NCI-H82 treated with DMSO at 0.1 percent for 48 hours (cell line): ENCODE measurements at regions not wholly inside any gene's neighbourhood (a gene's known extent, or its start where the extent isn't known, plus 50 kb on each side); places are given as distances from the start of the nearest gene placed in this dataset.

Experiments used
- DNase-seq: peaks from one replicate; lab custom pipeline; 2025; ENCODE audit not compliant: unreplicated experiment; lab: John Stamatoyannopoulos, UW

DNA sequence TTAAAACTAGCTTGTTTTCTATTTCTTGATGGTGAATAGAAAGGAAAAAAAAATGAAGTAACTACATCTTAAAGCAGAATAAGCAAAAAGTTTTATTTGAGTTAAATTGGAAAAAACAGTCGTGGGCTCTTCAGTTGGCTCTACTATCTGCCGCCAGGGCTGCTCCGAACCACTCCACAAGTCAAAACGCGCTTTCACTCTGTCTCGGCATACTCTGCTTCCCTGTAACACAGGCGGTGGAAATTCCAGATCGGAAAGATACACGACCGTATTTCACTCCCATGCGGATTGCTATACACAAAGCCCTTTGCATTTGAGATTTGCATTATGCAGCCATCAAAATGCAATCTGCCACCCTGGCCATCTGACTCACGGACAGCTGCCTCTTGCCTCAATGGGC, 505.6 kb downstream of the IRX1 start:
- DNase-seq, result no peak

DNA sequence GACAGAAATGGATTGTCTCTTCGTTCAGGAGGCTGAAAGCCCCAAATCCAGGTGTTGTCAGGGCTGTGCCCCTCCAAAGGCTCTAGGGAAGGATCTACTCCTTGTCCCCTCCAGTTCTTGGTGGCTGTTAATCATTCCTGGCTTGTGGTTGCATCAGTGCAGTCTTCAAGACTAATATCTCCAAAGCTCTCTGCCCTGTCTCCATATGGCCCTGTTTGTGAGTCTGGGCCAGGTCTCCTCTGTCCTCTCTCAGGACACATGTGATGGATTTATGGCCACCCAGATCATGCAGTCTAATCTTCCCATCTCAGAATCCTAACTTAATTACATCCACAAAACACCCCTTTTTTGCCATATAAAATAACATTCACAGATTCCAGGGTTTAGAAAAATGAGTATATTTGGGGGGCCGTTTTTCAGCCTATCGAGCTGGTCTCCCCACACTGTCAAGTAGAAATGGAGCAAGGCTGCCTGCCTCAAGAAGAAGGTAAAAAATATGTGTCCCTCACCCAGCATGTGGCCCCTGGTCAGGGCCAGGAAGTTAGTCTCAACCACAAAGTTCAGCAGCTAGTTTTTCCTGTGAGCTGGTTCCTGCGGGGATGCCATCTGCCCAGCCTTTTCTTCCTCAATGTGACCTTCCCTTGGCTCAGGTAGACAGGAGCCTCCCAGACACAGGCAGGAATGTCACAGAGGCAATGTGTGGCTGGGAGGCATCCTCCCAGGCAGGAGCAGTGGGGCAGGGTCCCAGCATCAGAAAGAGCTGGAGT, 509.4 kb downstream of the IRX1 start:
- DNase-seq, result no peak

DNA sequence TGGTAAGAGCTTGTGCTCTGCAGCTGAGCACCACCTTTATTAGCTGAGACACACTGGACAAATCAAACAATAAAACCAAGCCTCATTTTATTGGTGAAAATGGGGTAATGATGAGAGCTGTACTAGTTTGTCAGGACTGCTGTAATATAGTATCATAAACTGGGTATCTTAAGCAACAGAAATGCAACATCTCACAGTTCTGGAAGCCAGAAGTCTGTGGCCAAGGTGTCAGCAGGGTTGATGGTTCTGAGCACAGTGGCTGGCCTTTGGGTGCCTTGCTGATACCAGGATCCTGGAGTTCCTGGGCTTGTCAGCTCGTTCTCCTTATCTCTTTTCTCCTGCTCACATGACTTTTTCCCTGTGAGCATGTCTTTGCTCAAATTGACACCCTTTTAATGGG, 513.1 kb downstream of the IRX1 start:
- no peak for DNase-seq

DNA sequence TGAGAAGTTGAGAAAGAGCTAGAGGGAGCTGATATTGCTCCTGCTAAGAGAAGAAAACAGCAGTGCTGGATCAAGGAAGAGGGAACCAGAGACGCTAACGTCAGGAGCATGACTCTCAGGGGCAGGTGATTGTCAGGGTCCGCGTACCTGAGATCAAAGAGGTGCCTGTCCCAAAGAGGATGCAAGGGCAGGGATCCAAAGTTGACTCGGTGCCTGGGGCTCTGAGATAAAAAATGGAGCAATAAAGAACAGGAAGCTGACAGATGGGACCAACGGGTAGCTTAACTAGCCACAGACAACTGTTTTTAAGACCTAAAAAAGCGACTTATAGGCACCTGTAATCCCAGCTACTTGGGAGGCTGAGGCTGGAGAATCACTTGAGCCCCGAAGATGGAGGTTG, 517.8 kb downstream of the IRX1 start:
- DNase-seq, result no peak

DNA sequence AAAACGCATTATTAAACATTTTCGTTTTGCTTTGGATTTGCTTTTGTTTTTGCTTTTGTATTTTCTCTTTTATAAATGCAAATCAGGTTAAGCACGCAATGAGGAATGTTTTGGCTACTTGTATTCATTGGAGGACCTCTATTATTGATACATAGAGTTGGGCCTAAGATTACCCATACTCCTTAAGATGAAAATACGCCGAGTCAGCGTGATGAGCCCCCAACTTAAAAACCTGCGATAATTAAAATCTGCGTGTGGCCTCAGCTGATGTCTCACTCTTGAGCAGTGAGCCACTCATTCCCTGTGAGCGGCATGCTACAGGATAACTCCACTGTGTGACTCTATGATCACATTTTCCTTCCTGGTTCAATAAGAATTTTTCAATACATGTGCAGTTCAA, 518.3 kb downstream of the IRX1 start:
- no peak for DNase-seq

DNA sequence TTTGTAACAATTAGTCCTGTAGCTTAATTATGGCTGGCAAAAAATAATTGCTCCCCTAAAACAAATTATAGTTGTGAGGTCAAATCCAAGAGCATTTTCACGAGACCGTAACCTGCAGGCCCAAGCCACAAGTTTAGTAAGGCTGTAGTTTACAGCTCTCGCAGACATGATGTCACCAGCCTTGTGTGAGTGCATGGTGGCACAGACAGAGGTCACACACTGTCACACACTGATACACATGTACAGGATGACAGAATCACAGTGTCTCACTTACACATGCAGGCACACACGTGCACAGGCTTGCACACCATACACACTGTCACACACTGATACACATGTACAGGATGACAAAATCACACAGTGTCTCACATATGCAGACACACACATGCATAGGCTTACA, 518.8 kb downstream of the IRX1 start:
- DNase-seq, result no peak

DNA sequence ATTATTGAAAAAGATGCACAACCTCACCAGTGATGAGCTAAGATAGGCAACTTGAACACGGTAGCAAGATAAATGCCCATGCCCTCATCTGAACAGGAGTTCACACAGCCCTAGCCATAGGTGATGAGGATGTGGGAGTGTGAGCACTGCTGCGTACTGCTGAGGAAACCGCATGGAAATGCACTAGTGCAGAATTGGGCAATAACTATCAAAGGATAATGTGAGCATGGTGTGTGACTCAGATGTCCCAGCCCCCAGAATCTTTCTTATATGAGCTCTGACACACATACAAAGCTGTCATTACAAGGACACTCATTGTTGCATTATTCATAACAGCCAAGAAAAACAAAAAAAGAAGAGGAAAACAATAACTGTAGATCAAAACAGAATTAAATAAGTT, 521.2 kb downstream of the IRX1 start:
- DNase-seq, result no peak

DNA sequence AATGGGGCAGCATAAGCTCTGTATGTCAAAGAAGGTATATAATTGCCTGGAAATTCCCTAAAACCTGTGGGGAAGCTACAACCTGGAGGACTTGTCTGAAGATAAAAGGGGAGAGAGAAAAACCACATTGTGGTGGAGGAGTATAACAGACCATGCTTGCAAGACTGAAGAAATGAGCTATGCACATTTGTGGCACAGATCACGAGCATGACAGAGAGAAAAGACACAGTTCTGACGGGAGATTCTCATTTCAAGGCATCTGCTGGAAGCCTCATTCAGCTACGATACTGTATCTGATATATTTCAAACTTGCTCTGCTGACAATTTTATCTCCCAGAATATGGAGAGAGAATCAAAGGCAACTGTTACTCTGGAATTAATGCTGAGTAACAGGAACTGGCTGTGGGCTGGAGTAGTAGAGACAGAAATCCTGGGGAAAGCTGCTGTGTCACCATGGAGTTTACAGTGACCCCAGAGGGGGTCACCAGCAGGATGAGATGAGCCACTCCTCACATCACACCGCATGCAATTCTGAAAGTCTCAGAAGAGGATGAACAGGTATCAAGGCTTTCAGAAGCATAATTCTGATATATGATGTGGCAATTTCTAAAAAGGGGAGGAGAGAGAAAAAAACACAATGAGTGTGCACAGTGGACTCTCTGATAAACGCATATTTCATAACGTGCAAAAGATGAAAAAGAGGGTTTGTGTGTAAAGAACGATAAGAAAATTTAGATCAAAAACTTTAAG, 528.8 kb downstream of the IRX1 start:
- no peak for DNase-seq

DNA sequence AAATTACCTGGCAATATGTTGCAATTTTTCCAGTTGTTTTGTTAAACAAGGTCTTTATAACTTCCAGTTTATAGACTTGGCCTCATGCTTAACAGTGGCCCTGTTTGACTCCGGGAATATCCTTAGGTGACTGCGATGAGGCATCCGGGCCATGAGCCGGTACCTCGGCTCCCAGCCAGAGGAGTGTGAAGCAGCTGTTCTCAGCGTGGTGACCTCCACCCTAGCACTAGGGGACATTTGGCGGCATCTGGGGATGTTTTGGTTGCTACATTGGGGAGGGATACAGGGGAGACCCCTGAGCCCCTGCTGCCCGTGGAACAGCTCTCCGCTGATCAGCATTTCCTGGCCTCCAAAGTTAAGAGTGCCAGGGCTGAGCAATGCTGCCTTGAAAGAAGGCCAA, 533.4 kb downstream of the IRX1 start:
- DNase-seq, result no peak

DNA sequence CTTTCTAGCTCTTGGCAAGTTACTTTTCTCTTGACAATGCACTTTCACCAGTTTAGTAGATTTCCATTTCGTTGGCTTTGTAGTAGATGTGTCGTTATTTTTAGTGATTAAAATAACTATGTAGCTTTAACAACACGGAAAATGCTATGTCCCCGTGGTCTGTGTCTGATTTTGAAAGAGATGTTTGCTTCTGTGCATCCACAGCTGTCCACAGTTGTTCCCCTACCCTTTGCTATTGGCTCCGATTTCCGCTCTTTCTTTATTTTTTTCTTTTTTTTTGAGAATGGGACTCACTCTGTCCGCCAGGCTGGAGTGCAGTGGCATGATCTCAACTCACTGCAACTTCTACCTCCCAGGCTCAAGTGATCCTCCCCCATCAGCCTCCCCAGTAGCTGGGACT, 533.9 kb downstream of the IRX1 start:
- DNase-seq, result no peak

DNA sequence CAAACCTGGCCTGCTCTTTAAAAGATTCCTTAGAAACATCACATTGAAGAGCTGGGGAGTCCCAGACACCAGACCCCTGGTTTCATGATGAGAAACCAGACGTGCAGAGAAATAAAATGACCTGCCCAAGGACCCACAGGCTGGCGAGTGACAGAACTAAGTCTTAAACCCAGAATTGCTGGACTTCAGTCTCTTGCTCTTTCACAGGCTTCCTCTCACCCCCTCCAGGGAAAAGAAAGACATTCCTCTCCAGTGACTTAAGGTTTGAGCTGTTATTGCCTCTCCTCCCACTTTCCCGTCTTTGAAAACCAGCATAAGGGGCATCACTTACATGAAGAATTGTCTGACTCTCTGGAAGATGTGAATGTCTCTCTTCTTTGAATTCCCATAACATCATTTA, 535.2 kb downstream of the IRX1 start:
- no peak for DNase-seq

DNA sequence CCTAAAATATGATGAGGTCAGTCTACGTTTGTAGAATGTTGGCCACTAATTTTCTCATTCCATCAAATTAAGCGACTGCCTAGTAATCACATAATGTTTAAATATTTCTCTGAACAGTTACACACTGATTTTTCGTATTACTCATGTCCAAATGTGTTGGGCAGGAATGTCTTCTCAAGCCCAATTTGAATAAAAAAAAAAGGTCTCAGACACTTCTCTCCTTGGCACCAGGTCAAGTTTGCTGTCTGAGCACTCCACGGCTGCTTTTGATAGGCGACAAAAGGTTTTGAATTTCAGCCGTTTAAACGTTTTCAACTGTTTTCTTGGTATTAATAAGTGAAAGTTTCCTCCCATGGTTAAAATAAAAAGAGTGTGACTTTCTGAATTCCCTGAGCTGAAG, 542.1 kb downstream of the IRX1 start:
- DNase-seq, result no peak

DNA sequence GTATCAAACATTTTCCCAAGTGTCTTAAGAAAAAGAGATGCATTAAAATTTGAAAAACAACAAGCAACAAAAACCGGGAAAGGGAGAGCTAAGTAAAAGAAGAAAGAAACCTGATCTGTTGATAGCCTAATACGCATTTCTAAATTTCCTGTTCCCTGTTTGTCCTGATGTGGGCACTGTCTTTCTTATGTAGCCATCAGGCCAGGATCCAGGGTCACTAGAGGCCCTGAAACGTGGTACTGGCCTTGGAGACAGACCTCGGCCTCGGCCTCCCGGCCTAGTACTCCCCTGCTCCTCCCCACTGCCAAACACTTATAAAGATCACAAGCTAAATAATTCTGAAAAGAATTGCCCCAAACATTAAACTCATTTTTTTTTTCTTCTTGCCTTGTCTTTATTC, 547.2 kb downstream of the IRX1 start:
- DNase-seq, result no peak

DNA sequence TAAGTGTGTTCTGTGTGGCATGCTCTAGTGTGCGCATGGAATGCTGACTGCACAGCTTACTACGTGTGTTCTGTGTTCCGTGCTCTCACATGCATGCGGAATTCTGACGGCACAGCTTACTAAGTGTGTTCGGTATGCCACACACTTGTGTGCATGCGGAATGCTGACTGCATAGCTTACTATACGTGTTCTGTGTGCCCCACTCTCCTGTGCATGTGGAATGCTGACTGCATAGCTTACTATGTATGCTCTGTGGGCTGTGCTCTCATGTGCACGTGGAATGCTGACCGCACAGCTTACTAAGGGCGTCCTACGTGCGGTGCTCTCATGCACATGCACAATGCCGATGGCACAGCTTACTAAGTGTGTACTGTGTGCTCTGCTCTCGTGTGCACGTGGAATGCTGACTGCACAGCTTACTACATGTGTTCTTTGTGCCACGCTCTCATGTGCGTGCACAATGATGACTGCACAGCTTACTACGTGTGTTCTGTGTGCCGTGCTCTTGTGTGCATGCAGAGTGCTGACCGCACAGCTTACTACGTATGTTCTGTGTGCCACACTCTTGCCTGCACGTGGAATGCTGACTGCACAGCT, 548.9 kb downstream of the IRX1 start:
- no peak for DNase-seq

DNA sequence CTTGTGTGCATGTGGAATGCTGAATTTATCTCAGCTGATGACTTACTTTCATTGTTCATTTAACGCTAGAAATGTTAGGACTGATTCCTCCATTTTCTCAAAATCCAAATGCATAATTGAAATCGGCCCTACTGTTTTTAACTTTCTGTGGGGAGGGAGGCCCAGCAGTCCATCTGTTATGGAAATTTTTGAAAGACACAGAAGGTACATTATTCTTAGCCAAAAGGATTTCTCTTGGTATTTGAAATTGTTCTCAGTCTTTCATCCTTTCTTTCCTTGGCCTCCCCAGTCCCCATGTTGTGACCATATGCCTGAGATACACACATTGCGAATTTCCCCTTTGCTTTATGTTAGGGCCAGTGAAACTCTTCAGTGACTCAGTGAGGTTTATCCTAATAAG, 549.9 kb downstream of the IRX1 start:
- no peak for DNase-seq

DNA sequence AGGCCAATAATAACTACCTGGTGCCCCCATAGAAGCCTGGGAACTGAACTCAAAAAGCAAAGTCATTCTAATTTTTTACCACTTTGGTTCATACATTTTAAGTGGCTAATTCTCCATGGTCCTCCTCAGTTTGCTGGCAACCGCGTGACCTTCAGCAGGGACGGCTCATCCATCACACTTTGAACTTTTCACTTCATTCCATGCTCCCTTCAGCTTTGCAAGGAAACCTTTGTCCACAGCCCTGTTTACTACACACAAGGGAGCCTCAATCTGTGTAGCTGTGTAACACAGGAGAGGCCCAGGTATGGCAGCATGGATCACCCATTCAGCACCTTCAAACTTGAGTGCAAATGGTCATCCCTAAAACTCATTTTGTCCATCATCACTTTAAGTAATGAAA, 552.4 kb downstream of the IRX1 start:
- no peak for DNase-seq

DNA sequence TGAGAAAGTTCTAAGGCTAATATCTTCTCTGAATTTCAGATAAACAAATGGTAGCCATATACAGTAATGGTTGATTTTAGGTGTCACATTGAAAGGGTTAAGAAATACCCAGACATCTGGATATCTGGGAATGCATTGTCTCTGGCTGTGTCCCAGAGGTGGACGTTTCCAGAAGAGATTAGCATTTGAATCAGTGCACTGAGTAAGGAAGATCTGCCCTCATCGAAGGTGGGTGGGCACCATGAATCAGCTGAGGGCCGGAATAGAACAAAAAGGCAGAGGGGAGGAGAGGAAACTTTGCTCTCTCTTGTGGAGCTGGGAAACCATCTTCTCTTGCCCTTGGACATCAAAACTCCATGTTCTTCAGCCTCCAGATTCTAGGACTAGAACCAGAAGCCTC, 554.4 kb downstream of the IRX1 start:
- DNase-seq, result no peak

DNA sequence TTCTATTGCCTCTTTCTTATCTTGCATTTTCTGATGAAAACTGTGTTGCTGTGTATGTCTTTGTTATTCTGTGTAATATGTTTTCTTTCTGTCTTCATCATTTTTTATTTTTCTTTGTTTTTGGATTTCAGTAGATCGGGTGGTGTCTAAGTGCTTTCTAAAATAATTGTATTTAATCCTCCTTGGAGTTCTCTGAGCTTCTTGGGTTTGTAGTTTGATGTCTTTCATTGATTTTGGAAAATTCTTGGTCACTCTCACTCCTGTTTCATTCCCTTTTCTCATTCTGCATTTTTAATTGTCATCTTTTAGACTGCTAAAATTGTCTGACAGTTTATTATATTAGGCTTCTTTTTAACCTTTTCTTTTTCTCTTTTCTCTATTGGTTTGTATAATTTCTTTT, 560.5 kb downstream of the IRX1 start:
- no peak for DNase-seq

DNA sequence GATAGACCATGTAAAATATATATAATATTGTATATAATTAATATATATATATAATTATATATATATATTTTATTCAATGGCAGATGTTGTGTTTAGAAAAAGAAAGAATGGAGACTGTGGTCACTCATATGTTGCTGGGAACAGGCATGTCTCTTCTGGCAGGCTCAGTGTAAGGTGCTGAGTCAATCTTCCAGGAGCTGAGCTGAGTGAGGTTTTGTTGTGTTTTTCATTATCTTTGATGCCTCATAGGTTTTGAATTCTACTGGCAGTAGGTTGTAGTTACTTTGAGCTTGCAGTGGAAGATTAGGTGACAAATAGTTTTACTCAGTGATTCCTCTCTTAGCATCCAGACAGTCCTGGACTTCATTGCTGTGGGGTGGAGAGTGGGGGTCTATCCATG, 561.3 kb downstream of the IRX1 start:
- no peak for DNase-seq

DNA sequence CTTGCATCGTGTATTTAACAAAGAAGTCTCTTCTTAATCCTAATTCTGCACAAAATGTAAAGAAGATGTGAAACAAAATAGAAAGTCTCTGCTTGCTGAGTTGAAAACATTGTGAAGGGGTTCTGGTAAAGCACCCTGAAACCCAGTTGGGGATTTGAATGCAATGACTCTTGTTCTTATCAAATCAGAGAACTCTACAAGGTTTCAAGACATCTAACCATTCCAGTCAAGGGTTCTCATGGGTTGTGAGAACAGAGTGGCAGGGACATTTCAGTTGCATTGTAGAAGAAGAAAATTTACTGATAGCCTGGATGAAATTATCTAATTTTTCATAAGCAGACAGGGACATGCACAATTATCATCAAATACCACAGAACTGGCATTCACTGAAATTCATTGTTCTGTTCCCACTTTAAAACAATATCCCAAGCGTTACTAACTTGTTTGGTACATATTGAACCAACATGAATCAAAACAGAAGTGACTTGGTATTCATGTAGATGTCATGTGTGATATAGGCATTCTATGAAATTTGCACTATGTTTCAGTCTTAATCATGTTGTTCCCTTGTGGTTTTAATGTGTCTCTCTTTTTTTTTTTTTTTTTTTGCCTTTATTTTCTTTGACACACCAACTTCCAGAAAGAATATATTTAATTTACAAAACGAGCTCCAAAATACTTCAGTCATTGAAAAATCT, 563.3 kb downstream of the IRX1 start:
- DNase-seq, result no peak

DNA sequence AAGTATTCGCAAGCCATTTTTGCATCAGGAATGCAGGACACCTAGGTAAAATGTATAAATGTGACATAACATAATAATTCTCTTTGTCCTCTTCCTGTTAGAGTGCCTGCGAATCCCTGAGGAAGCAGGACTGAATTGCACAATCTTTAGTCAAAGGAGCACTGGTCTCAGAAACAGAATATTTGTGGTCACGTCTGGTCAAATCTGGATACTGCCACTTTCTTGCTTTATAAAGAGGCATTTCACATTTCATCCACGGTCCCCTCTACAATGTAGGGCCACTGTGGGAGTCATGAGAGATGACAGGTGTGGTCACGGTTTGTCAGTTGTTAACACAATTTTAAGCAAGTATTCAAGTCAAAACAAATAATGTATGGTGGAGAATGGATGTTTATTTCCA, 564.0 kb downstream of the IRX1 start:
- DNase-seq, result no peak

DNA sequence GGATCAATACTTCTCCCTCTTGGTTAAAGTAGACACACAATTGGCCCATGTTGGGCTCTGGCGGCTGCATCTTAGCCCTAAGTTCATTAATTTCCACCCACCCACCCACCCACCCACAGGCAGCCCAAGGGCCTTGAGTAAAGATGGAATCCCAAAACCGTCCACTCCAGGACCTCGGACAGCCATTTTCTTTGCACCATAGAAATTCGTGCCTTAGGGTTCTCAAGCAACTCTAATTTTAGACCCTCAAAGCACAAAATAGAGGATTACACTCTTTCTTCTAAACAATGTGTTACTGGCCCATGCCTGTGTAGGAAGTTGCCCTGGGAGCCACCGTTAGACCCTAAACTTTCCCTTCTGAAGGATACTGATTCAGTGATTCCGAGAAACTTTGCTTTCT, 568.5 kb downstream of the IRX1 start:
- no peak for DNase-seq
